Vagina (tissue), 2 donors: ENCODE measurements at regions not wholly inside any gene's neighbourhood (a gene's known extent, or its start where the extent isn't known, plus 50 kb on each side); places are given as distances from the start of the nearest gene placed in this dataset.

Experiments
- CTCF ChIP-seq, 3 experiments: fragments of 450-650 bp in 2 of 3; fragments of 200-600 bp in 1 of 3; sonication (generic) in 1 of 3; IDR thresholded peaks; one replicate each; pipeline ENCODE4 v1.5.1; 2017 to 2019; ENCODE audit warnings: antibody characterized with exemption in 3 of 3, mild to moderate bottlenecking in 2 of 3, moderate library complexity in 2 of 3
- POLR2A ChIP-seq, 2 donors: fragments of 450-650 bp; IDR thresholded peaks; one replicate each; pipeline ENCODE4 v1.6.1; 2017; ENCODE audit warnings: antibody characterized with exemption in 2 of 2, mild to moderate bottlenecking in 2 of 2, moderate library complexity in 2 of 2
- POLR2AphosphoS5 ChIP-seq, 2 donors: sonication (generic); formaldehyde crosslinking; IDR thresholded peaks; one replicate each; pipeline ENCODE4 v1.9.0; 2017; ENCODE audit warnings: antibody characterized with exemption in 2 of 2, mild to moderate bottlenecking in 2 of 2, low read depth in 1 of 2; ENCODE audit not compliant: insufficient read depth in 1 of 2

- TF ChIP-seq CTCF (IDR thresholded peaks at IDR 0.05) (no peak), POLR2AphosphoS5 (IDR thresholded peaks at IDR 0.05; ENCODE audit: insufficient read depth in 1 of 2, low read depth in 1 of 2) (no peak), POLR2A (IDR thresholded peaks at IDR 0.05) (no peak)
These were observed 223.7 kb upstream of the GRAMD2B start for GRCh38 chr5:126199467-126199866.
